LNCaP clone FGC (cell line): ENCODE measurements at regions not wholly inside any gene's neighbourhood (a gene's known extent, or its start where the extent isn't known, plus 50 kb on each side); places are given as distances from the start of the nearest gene placed in this dataset.

Experiments used
- DNase-seq: peaks from one replicate; pipeline ENCODE4 v3.0.0-alpha.2; 2011; ENCODE audit warnings: low read depth
- H3K4me3 ChIP-seq: 2 replicates; pipeline ENCODE4 v1.5.1; 2011; ENCODE audit warnings: mild to moderate bottlenecking, low read depth, low read length, control low read depth
- TF ChIP-seq, protein P1 (sequence below): IDR thresholded peaks from 2 replicates; pipeline ENCODE4 v1.5.1; 2012; ENCODE audit warnings: mild to moderate bottlenecking; ENCODE audit not compliant: control insufficient read depth, insufficient read depth; ENCODE audit errors: extremely low read depth

DNA sequence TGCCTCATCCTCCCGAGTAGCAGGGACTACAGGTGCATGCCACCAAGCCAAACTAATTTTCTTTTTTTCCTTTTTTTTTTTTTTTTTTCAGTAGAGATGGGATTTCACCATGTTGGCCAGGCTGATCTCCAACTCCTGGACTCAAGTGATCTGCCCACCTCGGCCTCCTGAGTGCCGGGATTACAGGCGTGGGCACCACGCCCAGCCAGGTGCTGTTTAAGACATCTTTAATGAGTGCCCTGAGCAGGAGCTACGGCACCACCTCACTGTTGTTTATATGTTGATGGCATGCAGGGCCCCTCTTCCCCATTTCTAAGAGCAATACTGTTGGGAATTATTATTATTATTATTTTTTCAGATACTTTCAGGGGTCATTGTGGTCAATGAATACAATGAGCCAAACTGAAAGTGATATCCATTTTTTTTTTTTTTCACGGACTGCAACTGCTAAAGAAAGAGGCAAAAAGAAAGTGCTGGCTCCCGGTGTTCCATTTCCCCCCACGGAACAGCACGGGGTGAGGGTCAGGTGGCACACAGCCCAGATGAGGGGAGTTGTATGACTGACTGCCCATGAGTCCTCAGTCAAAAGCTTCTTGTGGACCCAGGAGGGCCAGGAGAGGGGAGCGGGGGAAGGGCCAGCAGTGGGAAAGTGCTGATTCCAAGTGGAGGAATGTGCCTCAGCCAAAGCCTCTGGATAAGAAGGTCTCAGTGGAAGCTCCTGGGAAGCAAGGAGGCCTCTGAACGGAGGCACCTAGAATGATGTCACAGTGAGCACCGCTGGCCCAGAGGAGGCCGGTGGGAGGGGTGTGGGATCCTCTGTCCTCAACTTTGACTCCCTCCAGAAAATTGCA lies 101.8 kb upstream of the HPF1 start:
- DNase-seq: no peak
- TF ChIP-seq, protein P1, sequence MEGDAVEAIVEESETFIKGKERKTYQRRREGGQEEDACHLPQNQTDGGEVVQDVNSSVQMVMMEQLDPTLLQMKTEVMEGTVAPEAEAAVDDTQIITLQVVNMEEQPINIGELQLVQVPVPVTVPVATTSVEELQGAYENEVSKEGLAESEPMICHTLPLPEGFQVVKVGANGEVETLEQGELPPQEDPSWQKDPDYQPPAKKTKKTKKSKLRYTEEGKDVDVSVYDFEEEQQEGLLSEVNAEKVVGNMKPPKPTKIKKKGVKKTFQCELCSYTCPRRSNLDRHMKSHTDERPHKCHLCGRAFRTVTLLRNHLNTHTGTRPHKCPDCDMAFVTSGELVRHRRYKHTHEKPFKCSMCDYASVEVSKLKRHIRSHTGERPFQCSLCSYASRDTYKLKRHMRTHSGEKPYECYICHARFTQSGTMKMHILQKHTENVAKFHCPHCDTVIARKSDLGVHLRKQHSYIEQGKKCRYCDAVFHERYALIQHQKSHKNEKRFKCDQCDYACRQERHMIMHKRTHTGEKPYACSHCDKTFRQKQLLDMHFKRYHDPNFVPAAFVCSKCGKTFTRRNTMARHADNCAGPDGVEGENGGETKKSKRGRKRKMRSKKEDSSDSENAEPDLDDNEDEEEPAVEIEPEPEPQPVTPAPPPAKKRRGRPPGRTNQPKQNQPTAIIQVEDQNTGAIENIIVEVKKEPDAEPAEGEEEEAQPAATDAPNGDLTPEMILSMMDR: no peak
- no peak overlapping the region for H3K4me3 ChIP-seq

DNA sequence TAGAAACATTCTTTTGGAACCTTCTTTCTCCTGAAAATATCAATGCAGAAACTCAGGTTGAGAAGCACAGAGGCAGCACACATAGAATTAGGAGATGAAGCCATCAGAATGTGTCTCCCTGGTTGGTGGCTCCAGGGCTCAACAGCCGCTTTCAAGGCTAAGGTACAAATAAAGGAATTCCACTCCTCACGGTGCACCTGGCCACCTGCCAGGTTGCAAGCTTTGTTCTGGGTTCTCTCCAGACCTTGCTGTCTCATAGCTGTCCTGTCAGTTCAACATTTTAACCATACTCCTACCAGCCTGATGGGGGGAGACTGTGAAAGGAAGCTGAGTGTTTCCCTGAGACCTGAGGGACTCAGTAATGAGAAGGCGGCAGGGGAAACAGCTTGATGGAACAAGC lies 96.3 kb upstream of the HPF1 start:
- no peak overlapping the region for H3K4me3 ChIP-seq
- peak; percentile 22 for DNase-seq
- TF ChIP-seq, protein P1: no peak

GRCh38 chr4:169852481-169852880 lies 94.7 kb upstream of the HPF1 start:
- no peak overlapping the region for H3K4me3 ChIP-seq
- DNase-seq: no peak
- TF ChIP-seq, protein P1: no peak

DNA sequence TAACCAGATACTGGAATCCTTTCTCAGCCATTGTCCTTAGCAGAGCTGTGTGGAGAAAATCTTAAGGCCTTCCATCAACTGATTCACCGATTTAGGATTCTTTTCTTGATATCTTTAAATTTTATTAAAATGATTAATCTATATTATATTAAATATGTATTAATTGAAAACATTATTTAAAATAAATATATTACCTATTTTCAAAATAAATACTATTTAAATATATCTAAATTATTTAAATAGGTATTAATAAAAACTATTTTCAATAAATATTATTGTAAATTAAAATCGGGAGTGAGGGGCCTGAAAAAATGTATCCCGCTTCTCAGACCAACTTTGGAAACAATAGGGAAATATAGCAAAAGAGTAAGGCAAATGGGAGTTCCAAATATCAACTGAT lies 94.0 kb upstream of the HPF1 start:
- TF ChIP-seq, protein P1: no peak
- H3K4me3 ChIP-seq: no peak overlapping the region

DNA sequence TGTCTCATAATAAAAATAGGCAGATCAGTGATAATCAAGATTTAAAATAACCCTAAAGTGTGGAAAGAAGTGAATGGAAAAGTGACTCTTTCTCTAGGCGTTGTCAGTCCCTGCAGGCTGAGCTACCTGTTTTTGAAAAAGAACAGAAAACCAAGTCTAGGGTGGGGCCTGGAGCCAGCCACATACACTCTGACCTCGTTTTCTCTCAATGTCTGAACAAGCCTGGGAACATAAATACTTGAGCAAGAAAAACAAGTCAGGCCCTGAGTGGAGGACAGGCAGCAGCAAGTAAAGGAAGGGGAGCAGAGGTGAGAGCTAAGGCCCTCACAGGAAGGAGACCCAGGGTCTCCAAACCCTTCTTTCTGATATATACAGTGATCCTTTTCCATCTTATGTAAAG lies 91.7 kb upstream of the HPF1 start:
- H3K4me3 ChIP-seq: no peak overlapping the region
- TF ChIP-seq, protein P1: no peak
- no peak for DNase-seq

More for the DNA sequence above, 94.0 kb upstream of the HPF1 start:
- no peak for DNase-seq

DNA sequence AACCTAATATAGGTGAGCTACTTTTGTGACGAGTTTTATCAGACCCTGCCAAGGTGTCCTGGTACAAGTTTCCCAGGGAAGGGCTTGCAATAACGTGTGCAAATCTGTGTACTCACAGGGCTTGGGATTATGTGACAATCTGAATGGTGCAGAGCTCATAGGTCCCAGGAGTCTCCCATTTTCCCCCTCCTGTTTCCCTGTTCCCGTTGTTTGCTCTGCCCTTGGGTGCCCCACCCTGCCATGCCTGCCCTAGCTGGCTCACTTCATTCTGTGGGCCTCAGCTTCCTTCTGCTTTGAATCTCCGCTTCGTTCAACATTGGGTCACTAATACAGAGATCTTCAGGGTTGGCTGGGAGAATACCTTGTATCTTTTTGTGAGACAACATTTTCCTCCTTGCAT lies 90.3 kb upstream of the HPF1 start:
- TF ChIP-seq, protein P1: no peak
- no peak for DNase-seq
- no peak overlapping the region for H3K4me3 ChIP-seq

GRCh38 chr4:169847171-169847570 lies 89.4 kb upstream of the HPF1 start:
- DNase-seq: no peak
- TF ChIP-seq, protein P1: no peak
- H3K4me3 ChIP-seq: no peak overlapping the region
